Esophagus muscularis mucosa (tissue), 4 donors: ENCODE measurements at regions not wholly inside any gene's neighbourhood (a gene's known extent, or its start where the extent isn't known, plus 50 kb on each side); places are given as distances from the start of the nearest gene placed in this dataset.

Source experiments
- DNase-seq: peaks from one replicate; pipeline ENCODE4 v3.0.0-alpha.2; 2017; ENCODE audit errors: extremely low spot score
- H3K27ac ChIP-seq, 4 donors: fragments of 200-600 bp; sonication (generic); replicated peaks in 1 of 4; 1 replicate in 3 of 4; 2 replicates in 1 of 4; pipeline ENCODE4 v1.5.1; 2016 to 2019; ENCODE audit warnings: mild to moderate bottlenecking in 1 of 4
- H3K27me3 ChIP-seq, 4 donors: fragments of 200-600 bp; sonication (generic); one replicate each; pipeline versions ENCODE4 v1.5.1 to v1.6.0; 2016 to 2019
- H3K36me3 ChIP-seq, 4 donors: fragments of 200-600 bp; sonication (generic); one replicate each; pipeline ENCODE4 v1.5.1; 2016 to 2019
- H3K4me1 ChIP-seq, 4 donors: fragments of 200-600 bp; sonication (generic); one replicate each; pipeline ENCODE4 v1.5.1; 2016 to 2019
- H3K4me3 ChIP-seq, 4 donors: fragments of 200-600 bp; sonication (generic); 1 replicate in 2 of 4; 2 replicates in 2 of 4; pipeline ENCODE4 v1.5.1; 2016 to 2019; ENCODE audit warnings: mild to moderate bottlenecking in 4 of 4, moderate library complexity in 1 of 4
- H3K9me3 ChIP-seq, 4 donors: fragments of 200-600 bp; sonication (generic); 1 replicate in 3 of 4; 2 replicates in 1 of 4; pipeline ENCODE4 v1.5.1; 2016 to 2019
- EP300 ChIP-seq: sonication (generic); formaldehyde crosslinking; IDR thresholded peaks from one replicate; pipeline ENCODE4 v1.6.1; 2017; ENCODE audit warnings: antibody characterized with exemption
- POLR2A ChIP-seq: fragments of 450-650 bp; IDR thresholded peaks from one replicate; pipeline ENCODE4 v1.6.1; 2017; ENCODE audit warnings: antibody characterized with exemption, moderate library complexity, mild to moderate bottlenecking, low read depth
- POLR2AphosphoS5 ChIP-seq, 2 donors: sonication (generic); formaldehyde crosslinking; IDR thresholded peaks; one replicate each; pipeline ENCODE4 v1.6.1; 2017; ENCODE audit warnings: antibody characterized with exemption in 2 of 2
- WGBS: methylation state at CpG from one replicate; pipeline ENCODE4 v1.1.5; 2018; 5-methylcytosine and 5-hydroxymethylcytosine counted together
- intact Hi-C: fragments of 100-400 bp; cut with DNase I; formaldehyde crosslinking; loops from one replicate; pipeline ENCODE4 v1.15.1; 2023
- TF ChIP-seq, protein P1 (sequence below), 3 experiments: fragments of 200-600 bp in 2 of 3; fragments of 450-650 bp in 1 of 3; sonication (generic) in 2 of 3; IDR thresholded peaks; one replicate each; pipeline ENCODE4 v1.5.1; 2017 to 2019; ENCODE audit warnings: antibody characterized with exemption in 3 of 3, mild to moderate bottlenecking in 2 of 3, moderate library complexity in 1 of 3

DNA sequence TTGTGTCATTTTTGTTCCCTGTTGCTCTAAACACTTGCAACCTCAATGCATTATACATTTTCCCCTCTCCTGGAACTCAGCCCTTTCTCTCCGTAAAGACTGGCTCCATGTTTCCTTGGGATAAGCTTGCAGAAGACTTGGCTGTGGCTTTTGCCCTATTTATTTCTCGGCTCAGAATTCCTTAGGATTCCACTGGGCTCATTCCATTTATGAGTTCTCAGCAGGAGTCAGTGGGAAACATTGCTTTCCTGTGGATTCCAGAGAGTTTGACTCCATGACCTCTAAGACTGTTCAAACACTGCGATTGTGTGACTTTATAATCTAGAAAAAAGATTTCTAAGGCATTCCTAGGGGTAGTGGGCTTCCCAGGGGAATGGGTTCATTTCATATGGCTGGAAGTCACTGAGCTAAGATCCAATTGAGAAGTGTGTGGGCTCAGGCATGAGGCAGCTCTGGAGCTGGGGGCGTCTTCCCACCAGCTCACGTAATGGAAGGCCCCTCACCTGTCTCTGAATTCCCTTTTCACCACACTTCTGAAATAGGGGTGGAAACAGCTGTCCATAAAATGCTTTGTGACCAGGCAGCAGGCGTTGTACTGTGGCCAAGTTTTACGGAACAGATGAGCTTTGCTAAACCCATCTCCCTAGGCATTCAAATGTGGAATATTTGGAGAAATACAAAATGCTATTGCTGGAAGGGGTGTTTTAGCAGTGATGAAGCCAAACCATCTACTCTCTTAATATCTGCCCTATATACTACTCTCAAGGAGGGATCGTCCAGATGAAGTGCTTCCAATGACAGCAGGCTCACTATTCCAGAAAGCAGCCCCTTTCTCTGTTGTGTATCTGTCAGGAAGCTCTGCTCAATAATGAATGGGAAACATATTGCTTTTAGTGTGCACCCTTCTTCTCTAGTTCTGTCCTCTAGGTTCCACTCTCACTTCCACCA, 91.8 kb upstream of the BCL6 start:
- intact Hi-C loops: no loop called here
- 85% methylated on average over 8 of the region's 8 CpGs for WGBS
- peak; percentile 72 for DNase-seq

DNA sequence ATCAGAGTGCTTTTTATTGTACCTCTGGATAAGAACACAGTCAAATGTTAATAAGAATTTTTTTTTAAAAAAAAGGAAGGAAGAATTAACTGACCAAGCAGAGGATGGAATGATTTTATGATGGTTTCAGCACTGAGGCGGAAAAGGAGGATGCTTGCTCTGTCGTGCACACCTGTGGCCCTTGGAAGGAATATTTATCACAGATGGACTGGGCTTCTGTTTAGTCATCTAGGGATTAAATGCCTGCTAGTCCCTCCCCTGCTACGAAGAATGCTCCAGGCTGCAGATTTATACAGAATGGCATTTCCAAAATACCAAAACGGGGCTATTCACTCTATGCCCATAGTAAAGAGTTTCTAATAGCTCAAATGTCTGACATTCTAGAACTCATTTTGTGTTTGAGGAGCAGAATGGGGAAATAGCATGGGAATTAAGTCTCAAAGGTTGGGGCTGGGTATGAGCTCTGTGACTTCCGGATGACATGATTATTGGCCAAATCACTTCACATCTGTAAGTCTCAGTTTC, 92.8 kb upstream of the BCL6 start:
- Histone ChIP-seq H3K27ac (no peak overlapping the region), H3K9me3 (peaks cover 0 to 6% (median 0%) of the 10 kb centered on the region in 4 donors), H3K4me3 (no peak overlapping the region), H3K4me1 (no peaks in the 10 kb centered on the region), H3K36me3 (no peaks in the 10 kb centered on the region), H3K27me3 (peaks cover 0 to 6% (median 0%) of the 10 kb centered on the region in 4 donors)
- intact Hi-C loops: no loop called here
- WGBS: 93% methylated on average over 5 of the region's 5 CpGs
- no peak for TF ChIP-seq EP300
- no peak for TF ChIP-seq POLR2A
- TF ChIP-seq POLR2AphosphoS5 (IDR thresholded peaks at IDR 0.05): no peak
- TF ChIP-seq, protein P1, sequence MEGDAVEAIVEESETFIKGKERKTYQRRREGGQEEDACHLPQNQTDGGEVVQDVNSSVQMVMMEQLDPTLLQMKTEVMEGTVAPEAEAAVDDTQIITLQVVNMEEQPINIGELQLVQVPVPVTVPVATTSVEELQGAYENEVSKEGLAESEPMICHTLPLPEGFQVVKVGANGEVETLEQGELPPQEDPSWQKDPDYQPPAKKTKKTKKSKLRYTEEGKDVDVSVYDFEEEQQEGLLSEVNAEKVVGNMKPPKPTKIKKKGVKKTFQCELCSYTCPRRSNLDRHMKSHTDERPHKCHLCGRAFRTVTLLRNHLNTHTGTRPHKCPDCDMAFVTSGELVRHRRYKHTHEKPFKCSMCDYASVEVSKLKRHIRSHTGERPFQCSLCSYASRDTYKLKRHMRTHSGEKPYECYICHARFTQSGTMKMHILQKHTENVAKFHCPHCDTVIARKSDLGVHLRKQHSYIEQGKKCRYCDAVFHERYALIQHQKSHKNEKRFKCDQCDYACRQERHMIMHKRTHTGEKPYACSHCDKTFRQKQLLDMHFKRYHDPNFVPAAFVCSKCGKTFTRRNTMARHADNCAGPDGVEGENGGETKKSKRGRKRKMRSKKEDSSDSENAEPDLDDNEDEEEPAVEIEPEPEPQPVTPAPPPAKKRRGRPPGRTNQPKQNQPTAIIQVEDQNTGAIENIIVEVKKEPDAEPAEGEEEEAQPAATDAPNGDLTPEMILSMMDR (IDR thresholded peaks at IDR 0.05): no peak
- peak; percentile 50 for DNase-seq

More for the DNA sequence above, 91.8 kb upstream of the BCL6 start:
- no peak for TF ChIP-seq POLR2A
- no peak for TF ChIP-seq EP300
- TF ChIP-seq POLR2AphosphoS5 (IDR thresholded peaks at IDR 0.05): no peak
- TF ChIP-seq, protein P1 (IDR thresholded peaks at IDR 0.05): no peak
- H3K9me3 ChIP-seq: peaks cover 0 to 6% (median 0%) of the 10 kb centered on the region in 4 donors
- no peaks in the 10 kb centered on the region for H3K36me3 ChIP-seq
- H3K4me3 ChIP-seq: no peak overlapping the region
- no peak overlapping the region for H3K27ac ChIP-seq
- no peaks in the 10 kb centered on the region for H3K4me1 ChIP-seq
- peaks cover 0 to 6% (median 0%) of the 10 kb centered on the region in 4 donors for H3K27me3 ChIP-seq

DNA sequence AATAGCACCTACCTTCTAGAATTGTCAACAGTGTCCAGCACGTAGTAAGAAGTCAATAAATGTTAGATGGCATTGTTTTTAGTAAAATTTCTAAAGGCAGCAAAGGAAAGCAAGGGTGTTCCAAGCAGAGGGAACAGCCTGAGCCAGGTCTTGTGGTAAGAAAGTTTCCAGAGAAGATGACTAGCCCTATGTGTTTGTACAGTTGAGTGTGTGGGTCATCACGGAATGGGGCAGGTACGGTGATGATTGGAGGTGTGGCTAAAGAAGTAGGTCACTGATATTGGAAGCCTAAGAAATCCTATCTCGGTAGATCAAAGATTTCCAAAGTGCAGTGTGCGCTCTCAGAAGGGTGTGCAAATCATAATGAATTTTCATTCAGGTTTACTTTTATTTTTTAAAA, 94.2 kb upstream of the BCL6 start:
- Histone ChIP-seq H3K27ac (no peak overlapping the region), H3K4me1 (no peaks in the 10 kb centered on the region), H3K36me3 (no peaks in the 10 kb centered on the region), H3K27me3 (peaks cover 0 to 6% (median 0%) of the 10 kb centered on the region in 4 donors), H3K4me3 (no peak overlapping the region), H3K9me3 (peaks cover 0 to 6% (median 0%) of the 10 kb centered on the region in 4 donors)
- peak; percentile 26 for DNase-seq
- TF ChIP-seq EP300 (no peak), POLR2A (no peak), POLR2AphosphoS5 (IDR thresholded peaks at IDR 0.05) (no peak)
- TF ChIP-seq, protein P1 (IDR thresholded peaks at IDR 0.05): no peak
- intact Hi-C loops: no loop called here
- 91% methylated on average over 5 of the region's 5 CpGs for WGBS

DNA sequence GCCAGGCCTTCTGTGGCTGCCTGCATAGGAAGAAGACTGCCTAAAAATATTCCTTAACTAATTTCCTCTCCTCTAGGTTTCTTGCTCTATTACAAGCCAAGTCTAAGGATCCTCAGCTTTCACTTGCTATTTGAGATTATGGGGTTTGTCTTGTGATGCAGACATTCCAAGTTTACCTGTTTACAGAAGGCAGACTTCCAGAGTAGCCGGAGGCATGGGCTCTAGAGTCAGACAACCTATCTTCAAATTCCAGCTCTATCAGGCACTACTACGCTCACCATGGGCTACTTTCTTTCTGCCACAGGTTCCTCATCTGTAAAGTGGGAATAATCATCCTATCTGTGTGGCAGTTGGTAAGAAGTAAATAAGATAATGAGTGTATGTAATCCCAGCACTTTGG, 95.6 kb upstream of the BCL6 start:
- DNase-seq: peak; percentile 62
- Histone ChIP-seq H3K4me1 (no peaks in the 10 kb centered on the region), H3K36me3 (no peaks in the 10 kb centered on the region), H3K27ac (no peak overlapping the region), H3K9me3 (no peaks in the 10 kb centered on the region), H3K4me3 (no peak overlapping the region), H3K27me3 (peaks cover 0 to 6% (median 0%) of the 10 kb centered on the region in 4 donors)
- TF ChIP-seq POLR2A (no peak), POLR2AphosphoS5 (IDR thresholded peaks at IDR 0.05) (no peak), EP300 (no peak)
- TF ChIP-seq, protein P1 (IDR thresholded peaks at IDR 0.05): no peak
- WGBS: 97% methylated on average over 2 of the region's 2 CpGs
- intact Hi-C loops: no loop called here
